GM23338 (cell line): ENCODE measurements at regions not wholly inside any gene's neighbourhood (a gene's known extent, or its start where the extent isn't known, plus 50 kb on each side); places are given as distances from the start of the nearest gene placed in this dataset.

ENCODE experiments used
- ATAC-seq: fragments of 200-7000 bp; cut with Tn5 transposase; 3 replicates; pipeline ENCODE4 v1.9.1; 2020
- DNase-seq: peaks from one replicate; pipeline ENCODE4 v3.0.0-alpha.2; 2015; ENCODE audit warnings: low spot score
- H2AFZ ChIP-seq: fragments of 200-600 bp; sonication (generic); 2 replicates; pipeline ENCODE4 v1.8.0; 2016; ENCODE audit warnings: antibody characterized with exemption, mild to moderate bottlenecking, moderate library complexity
- H3F3A ChIP-seq: fragments of 200-600 bp; sonication (generic); replicated peaks from 2 replicates; pipeline ENCODE4 v1.8.0; 2017; ENCODE audit warnings: antibody characterized with exemption, mixed run types, low read depth
- H3K27ac ChIP-seq: fragments of 200-600 bp; sonication (generic); 2 replicates; pipeline ENCODE4 v1.6.1; 2016; ENCODE audit warnings: low read depth
- H3K27me3 ChIP-seq: fragments of 200-600 bp; sonication (generic); 2 replicates; pipeline ENCODE4 v1.8.0; 2016; ENCODE audit warnings: mild to moderate bottlenecking, mixed run types, moderate library complexity; ENCODE audit not compliant: insufficient read depth
- H3K36me3 ChIP-seq: fragments of 200-600 bp; sonication (generic); 2 replicates; pipeline ENCODE4 v1.8.0; 2016; ENCODE audit warnings: mild to moderate bottlenecking; ENCODE audit not compliant: insufficient read depth
- H3K4me1 ChIP-seq: fragments of 200-600 bp; sonication (generic); 2 replicates; pipeline ENCODE4 v1.8.0; 2016; ENCODE audit warnings: mild to moderate bottlenecking, moderate library complexity; ENCODE audit not compliant: insufficient read depth
- H3K4me2 ChIP-seq: fragments of 200-600 bp; sonication (generic); 2 replicates; pipeline ENCODE4 v1.7.1; 2017; ENCODE audit warnings: mixed run types
- H3K4me3 ChIP-seq: fragments of 200-600 bp; sonication (generic); 2 replicates; pipeline ENCODE4 v1.6.1; 2016; ENCODE audit warnings: mixed run types
- H3K79me2 ChIP-seq: fragments of 200-600 bp; sonication (generic); replicated peaks from 2 replicates; pipeline ENCODE4 v1.8.0; 2017; ENCODE audit warnings: mild to moderate bottlenecking; ENCODE audit not compliant: insufficient read depth
- H3K9me2 ChIP-seq: fragments of 200-600 bp; sonication (generic); 2 replicates; pipeline ENCODE4 v1.8.0; 2017; ENCODE audit not compliant: insufficient read depth
- H4K20me1 ChIP-seq: fragments of 200-600 bp; sonication (generic); replicated peaks from 2 replicates; pipeline ENCODE4 v1.8.0; 2017; ENCODE audit warnings: mild to moderate bottlenecking; ENCODE audit not compliant: insufficient read depth
- H3K27ac Mint-ChIP-seq: 2 replicates; pipeline ENCODE4 v1.8.0; 2020; ENCODE audit warnings: inconsistent platforms, mild to moderate bottlenecking, moderate library complexity, mixed read lengths
- H3K27me3 Mint-ChIP-seq: 3 replicates; pipeline ENCODE4 v1.8.0; 2022; ENCODE audit warnings: low read depth, mild to moderate bottlenecking, moderate library complexity, mixed read lengths, inconsistent platforms; ENCODE audit not compliant: insufficient read depth, poor library complexity
- H3K36me3 Mint-ChIP-seq: 3 replicates; pipeline ENCODE4 v1.8.0; 2021; ENCODE audit warnings: low read depth, mild to moderate bottlenecking, inconsistent platforms, moderate library complexity, mixed read lengths
- H3K4me1 Mint-ChIP-seq: 3 replicates; pipeline ENCODE4 v1.8.0; 2020; ENCODE audit warnings: mild to moderate bottlenecking, inconsistent platforms, mixed read lengths
- H3K4me3 Mint-ChIP-seq: 3 replicates; pipeline ENCODE4 v1.8.0; 2021; ENCODE audit warnings: moderate library complexity, mild to moderate bottlenecking, inconsistent platforms, mixed read lengths
- H3K9me3 Mint-ChIP-seq: 3 replicates; pipeline ENCODE4 v1.8.0; 2020; ENCODE audit warnings: moderate library complexity, mild to moderate bottlenecking, inconsistent platforms, mixed read lengths
- CREB1 ChIP-seq: fragments of 250-450 bp; sonication (Bioruptor Pico); IDR thresholded peaks from 2 replicates; pipeline ENCODE4 v1.5.0; 2020; ENCODE audit warnings: low read depth, mild to moderate bottlenecking, moderate library complexity
- CTCF ChIP-seq, 2 experiments: fragments of 200-600 bp in 1 of 2; sonication (generic) in 1 of 2; conservative IDR thresholded peaks; 2 replicates each; pipeline versions ENCODE4 v1.5.1 to v1.6.1; 2016 to 2017; ENCODE audit warnings: antibody characterized with exemption in 2 of 2, low read depth in 2 of 2, mild to moderate bottlenecking in 2 of 2, moderate library complexity in 1 of 2
- ETS1 ChIP-seq: IDR thresholded peaks from 2 replicates; pipeline ENCODE4 v1.6.1; 2016; ENCODE audit warnings: antibody characterized with exemption
- EZH2 ChIP-seq: fragments of 200-600 bp; sonication (generic); IDR thresholded peaks from one replicate; pipeline ENCODE4 v1.8.0; 2017; ENCODE audit warnings: antibody characterized with exemption, mild to moderate bottlenecking, low read depth; ENCODE audit not compliant: unreplicated experiment
- EZH2phosphoT487 ChIP-seq: fragments of 200-600 bp; sonication (generic); IDR thresholded peaks from one replicate; pipeline ENCODE4 v1.8.1; 2018; ENCODE audit warnings: antibody characterized with exemption; ENCODE audit not compliant: unreplicated experiment
- NANOG ChIP-seq: IDR thresholded peaks from 2 replicates; pipeline ENCODE4 v1.6.1; 2016; ENCODE audit warnings: antibody characterized with exemption, borderline replicate concordance
- POLR2AphosphoS5 ChIP-seq: IDR thresholded peaks from 2 replicates; pipeline ENCODE4 v1.6.1; 2016; ENCODE audit warnings: antibody characterized with exemption, low read depth
- STAT1 ChIP-seq: IDR thresholded peaks from one replicate; pipeline ENCODE4 v1.6.1; 2016; ENCODE audit warnings: antibody characterized with exemption; ENCODE audit not compliant: unreplicated experiment
- ZNF114 ChIP-seq: fragments of 250-450 bp; sonication (Bioruptor Pico); IDR thresholded peaks from 2 replicates; pipeline ENCODE4 v1.5.0; 2020; ENCODE audit warnings: mild to moderate bottlenecking, moderate library complexity
- ZNF331 ChIP-seq: fragments of 250-450 bp; sonication (Bioruptor Pico); IDR thresholded peaks from 2 replicates; pipeline ENCODE4 v1.5.0; 2020; ENCODE audit warnings: low read depth, mild to moderate bottlenecking, moderate library complexity
- TF ChIP-seq, protein P1 (sequence below): IDR thresholded peaks from one replicate; pipeline ENCODE4 v1.6.1; 2018; ENCODE audit warnings: antibody characterized with exemption; ENCODE audit not compliant: unreplicated experiment

- no peak for TF ChIP-seq CTCF (conservative IDR thresholded peaks at IDR 0.05; ENCODE audit: low read depth in 2 of 2)
Observed at GRCh38 chrX:45602151-45602550, 401.5 kb upstream of the DIPK2B start (continued).

DNA sequence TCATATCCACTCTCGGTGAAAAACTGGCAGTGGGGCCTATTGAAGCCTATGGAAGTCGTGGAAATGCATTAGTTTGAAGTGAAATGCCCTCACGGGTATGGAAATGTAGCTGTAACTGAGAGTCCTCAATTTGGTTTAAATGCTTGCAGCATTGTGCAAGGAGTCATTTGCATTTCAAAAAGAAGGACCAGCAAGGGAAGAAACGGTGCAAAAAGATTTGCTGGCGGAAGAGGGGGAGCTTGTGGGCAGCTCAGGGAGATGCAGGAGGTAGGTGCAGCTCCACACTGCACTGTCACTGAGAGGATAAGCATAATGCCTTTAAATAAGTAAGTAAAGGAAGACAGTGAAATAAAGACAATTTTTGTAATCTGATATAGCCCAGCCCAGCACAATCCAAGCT, 400.4 kb upstream of the DIPK2B start:
- ATAC-seq = peak; percentile 88
- Histone ChIP-seq H3K27ac (no peak overlapping the region), H3K27me3 (no peaks in the 10 kb centered on the region), H3K4me1 (peaks cover 18% of the 10 kb centered on the region), H3K9me2 (no peaks in the 10 kb centered on the region), H4K20me1 (no peaks in the 10 kb centered on the region), H3F3A (no peaks in the 10 kb centered on the region), H3K4me2 (peak overlapping the region; percentile 60; the same call in 1 of the 2 replicates), H3K79me2 (no peaks in the 10 kb centered on the region), H3K4me3 (no peak overlapping the region), H3K36me3 (no peaks in the 10 kb centered on the region), H2AFZ (no peak overlapping the region)
- Mint-ChIP-seq H3K4me1 (peaks cover 24% of the 10 kb centered on the region), H3K4me3 (peak overlapping the region; percentile 18; the same call in 1 of the 3 replicates), H3K36me3 (peaks cover 2% of the 10 kb centered on the region; the same call in 1 of the 3 replicates), H3K27me3 (peaks cover 2% of the 10 kb centered on the region), H3K9me3 (peaks cover 3% of the 10 kb centered on the region; the same call in 1 of the 3 replicates), H3K27ac (no peak overlapping the region)
- peak; percentile 57 for DNase-seq
- TF ChIP-seq, protein P1, sequence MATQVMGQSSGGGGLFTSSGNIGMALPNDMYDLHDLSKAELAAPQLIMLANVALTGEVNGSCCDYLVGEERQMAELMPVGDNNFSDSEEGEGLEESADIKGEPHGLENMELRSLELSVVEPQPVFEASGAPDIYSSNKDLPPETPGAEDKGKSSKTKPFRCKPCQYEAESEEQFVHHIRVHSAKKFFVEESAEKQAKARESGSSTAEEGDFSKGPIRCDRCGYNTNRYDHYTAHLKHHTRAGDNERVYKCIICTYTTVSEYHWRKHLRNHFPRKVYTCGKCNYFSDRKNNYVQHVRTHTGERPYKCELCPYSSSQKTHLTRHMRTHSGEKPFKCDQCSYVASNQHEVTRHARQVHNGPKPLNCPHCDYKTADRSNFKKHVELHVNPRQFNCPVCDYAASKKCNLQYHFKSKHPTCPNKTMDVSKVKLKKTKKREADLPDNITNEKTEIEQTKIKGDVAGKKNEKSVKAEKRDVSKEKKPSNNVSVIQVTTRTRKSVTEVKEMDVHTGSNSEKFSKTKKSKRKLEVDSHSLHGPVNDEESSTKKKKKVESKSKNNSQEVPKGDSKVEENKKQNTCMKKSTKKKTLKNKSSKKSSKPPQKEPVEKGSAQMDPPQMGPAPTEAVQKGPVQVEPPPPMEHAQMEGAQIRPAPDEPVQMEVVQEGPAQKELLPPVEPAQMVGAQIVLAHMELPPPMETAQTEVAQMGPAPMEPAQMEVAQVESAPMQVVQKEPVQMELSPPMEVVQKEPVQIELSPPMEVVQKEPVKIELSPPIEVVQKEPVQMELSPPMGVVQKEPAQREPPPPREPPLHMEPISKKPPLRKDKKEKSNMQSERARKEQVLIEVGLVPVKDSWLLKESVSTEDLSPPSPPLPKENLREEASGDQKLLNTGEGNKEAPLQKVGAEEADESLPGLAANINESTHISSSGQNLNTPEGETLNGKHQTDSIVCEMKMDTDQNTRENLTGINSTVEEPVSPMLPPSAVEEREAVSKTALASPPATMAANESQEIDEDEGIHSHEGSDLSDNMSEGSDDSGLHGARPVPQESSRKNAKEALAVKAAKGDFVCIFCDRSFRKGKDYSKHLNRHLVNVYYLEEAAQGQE = no peak
- no peak for TF ChIP-seq CTCF (conservative IDR thresholded peaks at IDR 0.05; ENCODE audit: low read depth in 2 of 2)
- no peak for TF ChIP-seq ZNF331 (CRISPR knock-in tag)
- TF ChIP-seq EZH2phosphoT487 = no peak
- no peak for TF ChIP-seq CREB1 (CRISPR knock-in tag)
- no peak for TF ChIP-seq ZNF114
- TF ChIP-seq EZH2 = no peak
- TF ChIP-seq POLR2AphosphoS5 = no peak
- TF ChIP-seq ETS1 = no peak
- no peak for TF ChIP-seq STAT1
- no peak for TF ChIP-seq NANOG
